Activated T-helper 17 cell treated with anti-CD3 and anti-CD28 coated beads, Interleukin-2, amount 50 U/mL, for 72 hours (primary cell): ENCODE measurements at regions not wholly inside any gene's neighbourhood (a gene's known extent, or its start where the extent isn't known, plus 50 kb on each side); places are given as distances from the start of the nearest gene placed in this dataset.
"Not testable (repeated sequence)": the region's sequence is repeated elsewhere in the genome, so short reads cannot be mapped to it uniquely, and the experiment has no call there.

Experiments
- ATAC-seq: fragments of 150-1000 bp; cut with Tn5 transposase; replicated peaks from 2 replicates; pipeline ENCODE4 v1.10.0; 2021; ENCODE audit warnings: mild to moderate bottlenecking, moderate library complexity
- H3K27ac Mint-ChIP-seq: one replicate; pipeline ENCODE4 v1.8.0; 2022; ENCODE audit warnings: mixed read lengths
- H3K27me3 Mint-ChIP-seq: one replicate; pipeline ENCODE4 v1.8.0; 2022; ENCODE audit warnings: mixed read lengths
- H3K36me3 Mint-ChIP-seq: one replicate; pipeline ENCODE4 v1.8.0; 2022; ENCODE audit warnings: low read depth, mild to moderate bottlenecking, mixed read lengths
- H3K4me1 Mint-ChIP-seq: one replicate; pipeline ENCODE4 v1.8.0; 2022; ENCODE audit warnings: mixed read lengths
- H3K4me3 Mint-ChIP-seq: one replicate; pipeline ENCODE4 v1.8.0; 2022; ENCODE audit warnings: mild to moderate bottlenecking, mixed read lengths
- H3K9me3 Mint-ChIP-seq: one replicate; pipeline ENCODE4 v1.8.0; 2022; ENCODE audit warnings: mixed read lengths

DNA sequence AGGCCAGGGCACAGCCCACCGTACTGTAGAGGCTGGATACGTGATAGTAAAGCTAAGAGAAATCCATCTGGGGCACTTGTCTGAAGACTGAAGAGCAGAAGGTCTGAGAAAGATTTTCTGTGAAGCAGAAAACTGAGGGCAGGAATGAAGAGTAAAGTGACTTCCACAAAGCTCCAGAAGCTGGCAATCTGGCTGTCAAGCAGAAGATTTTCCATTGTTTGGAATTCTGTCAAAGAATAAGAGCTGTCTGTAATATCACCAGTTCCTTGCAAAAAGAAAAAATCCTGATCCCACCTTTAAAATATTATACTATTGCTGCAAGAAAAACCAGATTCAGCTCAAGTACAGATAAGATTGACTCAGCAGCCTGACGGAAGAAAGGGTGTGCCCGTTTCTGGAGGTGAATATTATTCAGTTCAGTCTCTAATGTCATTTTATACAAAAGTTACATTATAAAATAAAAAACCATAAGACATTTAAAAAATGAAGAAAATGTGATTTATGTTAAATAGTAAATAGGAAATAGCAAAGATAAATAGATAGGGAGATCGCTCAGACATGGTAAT lies 550.4 kb upstream of the SGO1 start:
- Mint-ChIP-seq H3K4me1 (no peaks in the 10 kb centered on the region), H3K27ac (no peak overlapping the region), H3K9me3 (no peaks in the 10 kb centered on the region), H3K27me3 (no peaks in the 10 kb centered on the region), H3K36me3 (no peaks in the 10 kb centered on the region), H3K4me3 (no peak overlapping the region)
- ATAC-seq = no peak

DNA sequence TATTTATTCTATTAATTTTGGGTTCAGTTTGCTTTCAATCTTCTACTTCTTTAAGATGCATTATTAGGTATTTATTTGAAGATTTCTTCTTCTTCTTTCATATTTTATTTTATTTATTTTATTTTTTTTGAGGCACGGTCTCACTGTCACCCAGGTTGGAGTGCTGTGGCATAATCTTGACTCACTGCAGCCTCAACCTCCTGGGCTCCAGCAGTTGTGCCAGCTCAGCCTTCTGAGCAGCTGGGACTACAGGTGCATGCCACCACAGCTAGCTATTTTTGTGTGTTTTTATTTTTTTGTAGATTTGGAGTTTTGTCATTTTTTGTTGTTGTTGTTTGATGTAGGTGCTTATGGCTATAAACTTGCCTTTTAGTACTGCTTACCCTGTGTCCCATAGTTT lies 543.2 kb upstream of the SGO1 start:
- Mint-ChIP-seq H3K4me1 (no peaks in the 10 kb centered on the region), H3K9me3 (peaks cover 7% of the 10 kb centered on the region), H3K27ac (no peak overlapping the region), H3K27me3 (no peaks in the 10 kb centered on the region), H3K4me3 (no peak overlapping the region), H3K36me3 (no peaks in the 10 kb centered on the region)
- ATAC-seq = no peak

GRCh38 chr3:20726786-20727185 lies 540.8 kb upstream of the SGO1 start:
- Mint-ChIP-seq H3K4me1 (no peaks in the 10 kb centered on the region), H3K9me3 (peaks cover 7% of the 10 kb centered on the region), H3K27ac (no peak overlapping the region), H3K36me3 (no peaks in the 10 kb centered on the region), H3K4me3 (no peak overlapping the region), H3K27me3 (no peaks in the 10 kb centered on the region)
- ATAC-seq = no peak

GRCh38 chr3:20724241-20724640 lies 538.2 kb upstream of the SGO1 start:
- H3K9me3 Mint-ChIP-seq = peaks cover 3% of the 10 kb centered on the region
- no peak for ATAC-seq
- no peaks in the 10 kb centered on the region for H3K36me3 Mint-ChIP-seq

GRCh38 chr3:20716425-20716824 lies 530.4 kb upstream of the SGO1 start:
- H3K4me3 Mint-ChIP-seq, H3K27ac Mint-ChIP-seq, H3K9me3 Mint-ChIP-seq, H3K27me3 Mint-ChIP-seq, H3K4me1 Mint-ChIP-seq, ATAC-seq, H3K36me3 Mint-ChIP-seq: not testable (repeated sequence)

More at GRCh38 chr3:20724241-20724640, 538.2 kb upstream of the SGO1 start:
- no peak overlapping the region for H3K27ac Mint-ChIP-seq
- no peak overlapping the region for H3K4me3 Mint-ChIP-seq
- H3K27me3 Mint-ChIP-seq = no peaks in the 10 kb centered on the region
- H3K4me1 Mint-ChIP-seq = no peaks in the 10 kb centered on the region

- no peaks in the 10 kb centered on the region for H3K36me3 Mint-ChIP-seq
- no peaks in the 10 kb centered on the region for H3K27me3 Mint-ChIP-seq
- H3K27ac Mint-ChIP-seq = no peak overlapping the region
- ATAC-seq = no peak
- peaks cover 3% of the 10 kb centered on the region for H3K9me3 Mint-ChIP-seq
- no peak overlapping the region for H3K4me3 Mint-ChIP-seq
- no peaks in the 10 kb centered on the region for H3K4me1 Mint-ChIP-seq
Observed at GRCh38 chr3:20701641-20702040, 515.6 kb upstream of the SGO1 start.

DNA sequence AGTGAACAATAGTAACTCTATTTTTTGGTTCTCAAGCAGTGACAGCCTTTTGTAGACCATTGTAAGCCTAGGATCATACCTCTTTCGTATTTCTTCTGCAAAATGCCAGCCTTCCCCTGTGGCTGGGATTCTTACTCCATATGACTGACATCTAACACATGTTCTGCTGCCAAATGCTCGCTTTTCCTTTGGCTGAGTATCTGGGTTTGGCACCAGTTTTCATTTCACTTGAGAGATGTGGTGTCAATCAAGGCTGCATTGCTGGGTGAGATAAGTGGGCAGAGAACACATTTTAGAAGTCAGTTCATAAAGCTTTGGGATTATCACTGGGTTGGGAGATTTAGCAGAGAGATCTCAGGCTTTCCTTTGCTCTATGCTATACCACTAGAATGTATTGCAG lies 514.7 kb upstream of the SGO1 start:
- ATAC-seq = no peak
- Mint-ChIP-seq H3K27me3 (no peaks in the 10 kb centered on the region), H3K9me3 (no peaks in the 10 kb centered on the region), H3K4me3 (no peak overlapping the region), H3K36me3 (no peaks in the 10 kb centered on the region), H3K4me1 (no peaks in the 10 kb centered on the region), H3K27ac (no peak overlapping the region)

DNA sequence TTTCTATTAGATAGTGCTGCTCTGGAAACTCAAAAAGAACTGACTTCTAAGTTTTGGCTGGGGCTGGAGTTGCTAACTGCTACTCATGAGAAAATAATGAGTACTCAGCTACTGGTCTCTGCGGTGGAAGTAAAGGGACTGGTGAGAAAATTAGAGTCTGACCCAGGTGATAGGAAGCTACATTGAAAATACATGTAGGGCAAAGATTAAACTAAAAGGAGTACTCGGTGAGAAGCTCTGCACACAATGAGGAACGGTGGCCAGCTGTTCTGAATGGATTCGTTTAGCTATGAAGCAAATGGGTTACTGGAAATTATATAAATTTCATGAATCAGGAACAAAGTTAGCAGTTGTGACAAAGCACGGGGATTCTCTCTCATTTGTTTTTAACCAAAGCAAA lies 512.9 kb upstream of the SGO1 start:
- no peak overlapping the region for H3K4me3 Mint-ChIP-seq
- H3K9me3 Mint-ChIP-seq = no peaks in the 10 kb centered on the region
- no peaks in the 10 kb centered on the region for H3K4me1 Mint-ChIP-seq
- no peak overlapping the region for H3K27ac Mint-ChIP-seq
- no peaks in the 10 kb centered on the region for H3K27me3 Mint-ChIP-seq
- ATAC-seq = no peak
- H3K36me3 Mint-ChIP-seq = no peaks in the 10 kb centered on the region

GRCh38 chr3:20696388-20697150 lies 510.6 kb upstream of the SGO1 start:
- H3K27me3 Mint-ChIP-seq = no peaks in the 10 kb centered on the region
- H3K9me3 Mint-ChIP-seq = peaks cover 4% of the 10 kb centered on the region
- no peaks in the 10 kb centered on the region for H3K36me3 Mint-ChIP-seq
- ATAC-seq = no peak
- H3K4me1 Mint-ChIP-seq = no peaks in the 10 kb centered on the region
- no peak overlapping the region for H3K27ac Mint-ChIP-seq
- no peak overlapping the region for H3K4me3 Mint-ChIP-seq

DNA sequence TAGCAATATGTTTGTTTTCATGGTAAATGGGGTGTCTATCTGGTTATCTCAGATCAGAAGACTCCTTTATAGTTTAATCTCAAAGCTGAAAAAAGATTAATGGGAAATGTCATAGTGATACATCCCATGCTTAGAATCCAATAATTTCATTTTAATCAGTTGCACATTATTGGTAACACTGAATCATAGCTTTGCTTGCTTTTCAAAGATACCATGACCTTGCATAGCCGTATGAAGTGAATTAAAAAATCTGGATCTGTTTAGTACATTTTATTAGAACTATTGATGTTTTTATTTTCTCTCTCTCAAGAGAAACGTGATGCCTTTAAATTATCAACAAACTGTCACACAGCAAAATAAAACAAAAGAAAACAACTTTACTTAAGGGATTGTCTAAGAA lies 506.7 kb upstream of the SGO1 start:
- no peak overlapping the region for H3K27ac Mint-ChIP-seq
- no peak overlapping the region for H3K4me3 Mint-ChIP-seq
- no peak for ATAC-seq
- H3K36me3 Mint-ChIP-seq = no peaks in the 10 kb centered on the region
- no peaks in the 10 kb centered on the region for H3K27me3 Mint-ChIP-seq
- no peaks in the 10 kb centered on the region for H3K4me1 Mint-ChIP-seq
- H3K9me3 Mint-ChIP-seq = peaks cover 8% of the 10 kb centered on the region

DNA sequence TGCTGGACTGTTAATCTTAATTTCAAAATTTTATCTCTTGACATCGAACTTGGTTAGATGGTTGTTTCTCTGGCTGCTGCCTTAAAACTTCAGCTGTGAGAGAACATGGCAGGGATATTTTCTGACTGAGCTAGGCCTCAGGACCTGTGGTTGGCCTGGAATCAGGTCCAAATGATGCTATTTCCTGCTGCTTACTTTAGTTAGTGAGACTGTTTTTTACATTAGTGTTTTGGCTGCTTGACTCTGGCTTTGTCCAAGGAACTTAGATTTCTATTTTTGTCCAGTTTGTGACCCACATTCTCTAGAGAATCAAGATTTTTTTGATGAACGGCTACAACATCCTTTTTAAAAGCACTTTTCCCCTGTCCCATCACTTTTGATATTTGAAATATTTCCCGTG lies 497.9 kb upstream of the SGO1 start:
- Mint-ChIP-seq H3K27me3 (no peaks in the 10 kb centered on the region), H3K4me3 (no peak overlapping the region)
- no peak for ATAC-seq

GRCh38 chr3:20682573-20682972 lies 496.6 kb upstream of the SGO1 start:
- H3K27me3 Mint-ChIP-seq = no peaks in the 10 kb centered on the region
- H3K27ac Mint-ChIP-seq = no peak overlapping the region
- no peaks in the 10 kb centered on the region for H3K4me1 Mint-ChIP-seq
- no peak for ATAC-seq
- no peaks in the 10 kb centered on the region for H3K36me3 Mint-ChIP-seq
- no peak overlapping the region for H3K4me3 Mint-ChIP-seq
- H3K9me3 Mint-ChIP-seq = peaks cover 26% of the 10 kb centered on the region

More for the DNA sequence above, 497.9 kb upstream of the SGO1 start:
- H3K9me3 Mint-ChIP-seq = peaks cover 24% of the 10 kb centered on the region
- H3K4me1 Mint-ChIP-seq = no peaks in the 10 kb centered on the region
- no peaks in the 10 kb centered on the region for H3K36me3 Mint-ChIP-seq
- no peak overlapping the region for H3K27ac Mint-ChIP-seq

- Mint-ChIP-seq H3K4me3 (no peak overlapping the region), H3K27ac (no peak overlapping the region), H3K4me1 (no peaks in the 10 kb centered on the region), H3K36me3 (no peaks in the 10 kb centered on the region), H3K9me3 (peaks cover 30% of the 10 kb centered on the region), H3K27me3 (no peaks in the 10 kb centered on the region)
- ATAC-seq = no peak
Observed at GRCh38 chr3:20680990-20681628, 495.1 kb upstream of the SGO1 start.

- no peak overlapping the region for H3K4me3 Mint-ChIP-seq
- H3K27ac Mint-ChIP-seq = no peak overlapping the region
- ATAC-seq = no peak
- H3K36me3 Mint-ChIP-seq = no peaks in the 10 kb centered on the region
- H3K9me3 Mint-ChIP-seq = peaks cover 19% of the 10 kb centered on the region
- H3K4me1 Mint-ChIP-seq = no peaks in the 10 kb centered on the region
- no peaks in the 10 kb centered on the region for H3K27me3 Mint-ChIP-seq
Observed at GRCh38 chr3:20673866-20674265, 487.9 kb upstream of the SGO1 start.

DNA sequence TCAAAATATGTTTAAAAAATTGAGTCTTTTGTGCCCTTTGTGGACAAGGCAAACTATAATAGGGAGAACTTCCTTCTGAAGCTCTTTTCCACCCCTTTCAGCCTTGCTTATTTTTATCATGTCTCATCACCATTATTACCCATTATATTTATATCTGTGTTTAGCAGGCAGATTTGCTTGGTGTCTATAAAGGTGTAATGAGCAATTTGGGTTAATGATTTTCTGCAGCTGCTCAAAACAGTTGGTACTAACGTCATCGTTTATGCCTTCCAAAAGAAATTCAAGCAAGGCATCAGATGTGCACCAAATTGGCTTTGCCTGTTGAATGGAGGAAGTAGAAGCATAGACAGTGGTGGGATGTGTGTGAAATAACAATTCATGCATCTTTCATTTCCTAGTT lies 483.7 kb upstream of the SGO1 start:
- H3K36me3 Mint-ChIP-seq = no peaks in the 10 kb centered on the region
- H3K9me3 Mint-ChIP-seq = peaks cover 9% of the 10 kb centered on the region
- H3K27me3 Mint-ChIP-seq = no peaks in the 10 kb centered on the region
- ATAC-seq = no peak
- H3K27ac Mint-ChIP-seq = no peak overlapping the region
- H3K4me1 Mint-ChIP-seq = no peaks in the 10 kb centered on the region
- no peak overlapping the region for H3K4me3 Mint-ChIP-seq
